GM10266 (cell line): ENCODE measurements at regions not wholly inside any gene's neighbourhood (a gene's known extent, or its start where the extent isn't known, plus 50 kb on each side); places are given as distances from the start of the nearest gene placed in this dataset.

Experiments used
- DNase-seq: peaks from one replicate; pipeline ENCODE4 v3.0.0; 2012; ENCODE audit errors: extremely low spot score
- CTCF ChIP-seq: IDR thresholded peaks from 2 replicates; pipeline ENCODE4 v1.5.1; 2012; ENCODE audit warnings: mild to moderate bottlenecking, low read depth; ENCODE audit not compliant: control insufficient read depth, insufficient read depth; ENCODE audit errors: missing control alignments

GRCh38 chr10:62578301-62578700, 204.1 kb downstream of the ZNF365 start:
- TF ChIP-seq CTCF, result no peak
- DNase-seq, result no peak

GRCh38 chr10:62578916-62579315, 204.7 kb downstream of the ZNF365 start:
- DNase-seq, result no peak
- no peak for TF ChIP-seq CTCF

GRCh38 chr10:62580396-62580795, 206.2 kb downstream of the ZNF365 start:
- no peak for DNase-seq
- TF ChIP-seq CTCF, result no peak

GRCh38 chr10:62581351-62581750, 207.2 kb downstream of the ZNF365 start:
- DNase-seq, result no peak

GRCh38 chr10:62582101-62582705, 208.0 kb downstream of the ZNF365 start:
- DNase-seq, result no peak
- no peak for TF ChIP-seq CTCF

More at GRCh38 chr10:62581351-62581750, 207.2 kb downstream of the ZNF365 start:
- TF ChIP-seq CTCF, result no peak

GRCh38 chr10:62582804-62583208, 208.6 kb downstream of the ZNF365 start:
- TF ChIP-seq CTCF, result no peak
- no peak for DNase-seq

- no peak for DNase-seq
- TF ChIP-seq CTCF, result no peak
Observed at GRCh38 chr10:62583876-62584615, 209.9 kb downstream of the ZNF365 start.
